ENCODE measurements at regions not wholly inside any gene's neighbourhood (a gene's known extent, or its start where the extent isn't known, plus 50 kb on each side); places are given as distances from the start of the nearest gene placed in this dataset.

DNA sequence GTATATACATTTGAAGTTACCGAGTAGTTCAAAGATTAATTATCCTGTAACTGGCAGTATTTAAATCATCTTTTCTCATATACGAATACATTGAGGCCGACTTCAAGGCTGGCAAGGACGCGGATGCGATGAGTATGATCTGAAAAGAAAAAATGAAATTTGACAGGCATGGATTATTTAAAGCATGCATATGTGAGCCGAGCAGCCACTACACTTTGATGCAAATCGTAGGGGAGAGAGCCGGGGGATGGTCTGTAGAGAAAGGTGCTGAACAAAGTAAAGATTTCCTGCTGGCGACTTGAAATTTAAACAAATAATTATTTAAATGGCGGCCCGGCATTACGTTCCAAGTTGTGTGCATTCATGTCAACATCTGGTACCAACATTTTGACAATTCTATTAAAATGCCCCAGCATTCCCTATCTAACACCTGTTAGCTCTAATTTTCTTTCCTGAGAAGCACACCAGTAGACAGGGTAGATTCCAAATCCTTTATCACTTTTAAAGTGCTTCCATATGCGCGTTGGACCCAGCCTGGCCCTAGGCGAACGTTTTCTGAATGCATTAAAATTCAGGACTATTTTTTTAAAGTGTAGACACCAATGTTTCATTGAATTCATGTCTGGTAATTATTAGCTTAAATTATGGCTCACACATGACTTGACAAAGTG, 188.7 kb downstream of the EMX2 start:
- DNase-seq (ENCODE audit: low read depth): no peak
- H3K4me3 ChIP-seq (ENCODE audit: low read length): no peak overlapping the region
- TF ChIP-seq, protein P1, sequence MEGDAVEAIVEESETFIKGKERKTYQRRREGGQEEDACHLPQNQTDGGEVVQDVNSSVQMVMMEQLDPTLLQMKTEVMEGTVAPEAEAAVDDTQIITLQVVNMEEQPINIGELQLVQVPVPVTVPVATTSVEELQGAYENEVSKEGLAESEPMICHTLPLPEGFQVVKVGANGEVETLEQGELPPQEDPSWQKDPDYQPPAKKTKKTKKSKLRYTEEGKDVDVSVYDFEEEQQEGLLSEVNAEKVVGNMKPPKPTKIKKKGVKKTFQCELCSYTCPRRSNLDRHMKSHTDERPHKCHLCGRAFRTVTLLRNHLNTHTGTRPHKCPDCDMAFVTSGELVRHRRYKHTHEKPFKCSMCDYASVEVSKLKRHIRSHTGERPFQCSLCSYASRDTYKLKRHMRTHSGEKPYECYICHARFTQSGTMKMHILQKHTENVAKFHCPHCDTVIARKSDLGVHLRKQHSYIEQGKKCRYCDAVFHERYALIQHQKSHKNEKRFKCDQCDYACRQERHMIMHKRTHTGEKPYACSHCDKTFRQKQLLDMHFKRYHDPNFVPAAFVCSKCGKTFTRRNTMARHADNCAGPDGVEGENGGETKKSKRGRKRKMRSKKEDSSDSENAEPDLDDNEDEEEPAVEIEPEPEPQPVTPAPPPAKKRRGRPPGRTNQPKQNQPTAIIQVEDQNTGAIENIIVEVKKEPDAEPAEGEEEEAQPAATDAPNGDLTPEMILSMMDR (conservative IDR thresholded peaks at IDR 0.05; ENCODE audit: low read depth, low read length): no peak

DNA sequence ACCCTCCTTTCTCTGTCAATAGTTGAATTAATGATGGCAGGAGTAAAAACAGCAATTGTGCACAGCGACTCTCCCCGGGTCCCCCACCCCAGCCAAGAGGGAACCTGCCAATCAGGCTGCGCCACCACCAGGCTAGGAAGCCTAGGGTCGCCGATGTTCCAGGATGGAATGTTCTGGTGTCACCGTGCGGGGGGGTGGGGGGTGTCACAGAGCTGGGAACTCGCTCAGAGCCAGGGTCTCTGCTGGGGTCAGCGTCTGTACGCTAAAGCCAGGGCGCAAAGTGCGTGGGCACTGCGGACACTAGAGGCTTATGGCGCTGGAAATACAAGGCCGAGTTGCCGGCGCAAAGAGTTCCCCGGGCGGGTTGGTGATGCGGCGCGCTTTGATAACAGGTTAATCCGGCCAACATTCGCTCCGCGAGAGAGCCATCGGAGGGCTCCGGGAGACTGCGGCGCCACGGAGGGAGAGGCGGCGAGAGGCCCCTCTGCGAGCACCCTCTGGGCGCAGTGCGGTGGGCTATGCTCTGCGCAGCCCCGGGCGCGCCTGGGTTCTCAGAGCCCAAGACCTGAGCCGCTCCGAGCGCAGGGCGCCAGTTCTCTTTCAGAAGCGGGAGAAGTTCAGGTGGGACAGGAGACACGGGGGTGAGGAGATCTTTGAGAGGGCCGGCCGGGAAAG, 192.3 kb downstream of the EMX2 start:
- no peak for DNase-seq (ENCODE audit: low read depth)
- no peak overlapping the region for H3K4me3 ChIP-seq (ENCODE audit: low read length)
- TF ChIP-seq, protein P1 (conservative IDR thresholded peaks at IDR 0.05; ENCODE audit: low read depth, low read length): no peak

DNA sequence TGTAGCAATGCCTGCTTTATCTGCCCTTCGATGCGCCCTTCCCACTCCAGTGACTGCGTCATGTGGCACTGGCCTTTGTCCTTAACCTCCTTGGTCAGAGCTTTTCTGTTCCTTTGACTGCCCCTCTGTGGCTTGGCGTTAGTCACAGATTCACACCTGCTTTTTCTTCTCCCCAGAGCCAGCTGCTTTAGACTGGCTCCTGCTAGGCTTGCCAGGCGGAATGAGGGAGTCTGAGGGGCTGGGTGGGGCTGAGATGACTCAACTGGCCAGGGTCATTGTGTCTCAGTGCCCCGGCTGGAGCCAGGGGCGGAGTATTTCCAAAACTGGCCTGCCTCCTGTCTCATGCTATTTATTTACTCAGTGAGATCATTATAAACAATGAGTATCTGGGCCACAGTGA, 194.1 kb downstream of the EMX2 start:
- no peak overlapping the region for H3K4me3 ChIP-seq (ENCODE audit: low read length)
- no peak for DNase-seq (ENCODE audit: low read depth)
- TF ChIP-seq, protein P1 (conservative IDR thresholded peaks at IDR 0.05; ENCODE audit: low read depth, low read length): no peak

DNA sequence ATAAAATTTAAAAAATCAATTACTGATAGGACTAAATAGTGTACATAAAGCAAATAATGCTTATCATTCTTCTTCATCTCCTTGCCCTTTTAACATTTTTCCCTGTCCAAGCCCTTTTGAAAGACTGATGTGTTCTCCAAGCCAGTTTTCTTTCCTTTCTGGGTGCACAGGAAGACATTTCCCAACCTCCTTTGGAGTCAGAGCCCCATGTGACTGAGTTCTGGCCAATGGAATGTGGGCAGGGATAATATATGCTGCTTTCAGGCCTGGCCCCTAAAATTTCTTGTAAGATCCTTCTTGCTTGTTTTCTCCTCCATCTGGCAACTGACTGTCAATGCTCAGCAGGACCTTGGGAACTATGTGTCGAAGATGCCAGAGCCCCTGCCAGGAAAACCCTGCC, 197.5 kb downstream of the EMX2 start:
- H3K4me3 ChIP-seq (ENCODE audit: low read length): no peak overlapping the region
- DNase-seq (ENCODE audit: low read depth): no peak
- TF ChIP-seq, protein P1 (conservative IDR thresholded peaks at IDR 0.05; ENCODE audit: low read depth, low read length): no peak

DNA sequence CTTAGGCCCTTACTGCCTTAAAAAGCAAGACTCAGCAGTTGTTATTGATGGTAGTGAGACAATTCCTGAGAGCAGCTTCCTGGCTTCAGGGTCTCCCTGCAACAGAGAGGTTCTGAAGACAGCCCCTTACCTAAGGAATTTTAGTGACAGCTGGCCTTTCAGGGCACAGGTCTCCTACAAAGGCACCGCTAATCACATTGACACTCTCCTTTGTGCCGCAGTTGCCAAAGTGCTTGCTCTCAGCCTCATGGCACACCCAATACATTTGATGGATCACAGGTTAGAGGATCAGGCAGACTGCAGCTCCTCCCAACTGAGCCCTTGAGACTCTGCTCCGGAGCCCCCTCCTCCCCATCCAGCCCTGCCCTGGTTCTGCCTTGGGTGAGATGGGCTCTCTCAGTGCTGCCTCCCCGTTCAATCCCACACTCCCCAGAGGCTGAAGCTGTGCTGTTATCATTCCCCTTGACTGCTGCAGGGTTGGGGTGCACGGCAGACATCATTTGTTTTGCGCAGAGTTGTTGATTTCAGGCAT, 198.2 kb downstream of the EMX2 start:
- DNase-seq (ENCODE audit: low read depth): no peak
- TF ChIP-seq, protein P1 (conservative IDR thresholded peaks at IDR 0.05; ENCODE audit: low read depth, low read length): no peak
- H3K4me3 ChIP-seq (ENCODE audit: low read length): no peak overlapping the region

DNA sequence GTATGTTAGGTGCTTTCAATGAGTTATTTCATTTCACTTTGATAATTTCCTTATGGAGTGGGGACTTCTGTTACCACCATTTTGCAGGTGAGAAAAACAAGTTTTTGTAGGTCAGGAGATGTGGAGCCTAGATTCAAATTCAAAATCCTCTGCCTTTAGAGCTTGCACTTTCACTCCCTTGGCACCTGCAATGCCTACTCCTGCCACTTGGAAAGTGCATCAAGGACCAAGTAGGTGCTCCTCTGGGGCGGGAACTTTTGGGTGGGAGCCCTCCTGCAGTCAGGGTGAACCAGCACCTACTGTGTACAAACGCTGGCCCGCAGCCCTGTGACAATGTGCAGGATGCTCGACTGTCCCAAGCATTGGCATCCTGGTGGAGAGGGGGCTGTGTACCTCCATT, 199.0 kb downstream of the EMX2 start:
- no peak for DNase-seq (ENCODE audit: low read depth)
- no peak overlapping the region for H3K4me3 ChIP-seq (ENCODE audit: low read length)
- TF ChIP-seq, protein P1 (conservative IDR thresholded peaks at IDR 0.05; ENCODE audit: low read depth, low read length): peak; percentile 9

DNA sequence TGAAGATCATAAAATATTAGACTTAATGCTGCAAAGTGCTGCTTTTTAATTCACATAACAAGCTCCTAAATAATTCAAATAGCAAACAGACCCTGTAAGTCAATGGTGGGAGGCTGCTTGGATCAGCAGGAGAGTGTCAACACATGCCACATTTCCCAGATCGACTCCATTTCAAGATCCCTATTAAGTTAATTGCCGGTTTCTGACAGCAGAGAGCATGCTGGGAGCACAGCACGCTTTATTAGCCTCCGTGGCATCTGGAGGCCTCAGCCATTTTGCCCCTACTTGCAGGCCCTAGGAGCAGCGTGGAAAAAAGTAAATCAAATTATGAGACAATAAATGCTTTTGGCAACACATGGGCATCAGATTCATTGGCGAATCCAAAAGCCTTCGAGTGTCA, 201.0 kb downstream of the EMX2 start:
- DNase-seq (ENCODE audit: low read depth): no peak
- TF ChIP-seq, protein P1 (conservative IDR thresholded peaks at IDR 0.05; ENCODE audit: low read depth, low read length): no peak
- H3K4me3 ChIP-seq (ENCODE audit: low read length): no peak overlapping the region

All from retinal pigment epithelial cell (primary cell).